22Rv1 (cell line): ENCODE measurements at regions not wholly inside any gene's neighbourhood (a gene's known extent, or its start where the extent isn't known, plus 50 kb on each side); places are given as distances from the start of the nearest gene placed in this dataset.

Experiments
- CTCF ChIP-seq: fragments of 450-650 bp; IDR thresholded peaks from 2 replicates; pipeline ENCODE4 v1.5.1; 2017; ENCODE audit warnings: mild to moderate bottlenecking
- ZFX ChIP-seq: fragments of 450-650 bp; IDR thresholded peaks from 2 replicates; pipeline ENCODE4 v1.6.1; 2017; ENCODE audit warnings: antibody characterized with exemption, borderline replicate concordance

DNA sequence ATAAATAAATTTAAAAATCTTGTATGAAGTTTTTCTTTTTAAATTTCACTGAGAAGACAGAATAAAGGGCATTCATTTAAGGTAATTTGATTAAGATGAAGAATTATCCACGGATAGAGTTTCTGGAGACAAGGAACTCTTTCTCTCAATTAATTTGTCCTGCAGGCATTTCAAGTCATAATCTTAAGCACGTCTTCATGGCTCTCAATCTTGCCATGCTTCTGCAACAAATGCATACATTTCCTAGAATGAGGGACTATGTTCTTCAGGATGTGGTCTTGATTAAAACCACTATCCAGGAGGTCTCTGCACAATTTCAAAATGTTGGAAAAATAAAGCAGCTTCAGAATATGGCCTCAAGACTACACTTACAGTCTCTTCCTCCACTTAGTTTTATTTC lies 67.6 kb upstream of the LSAMP start:
- no peak for TF ChIP-seq CTCF
- no peak for TF ChIP-seq ZFX
